ENCODE measurements at regions not wholly inside any gene's neighbourhood (a gene's known extent, or its start where the extent isn't known, plus 50 kb on each side); places are given as distances from the start of the nearest gene placed in this dataset.

DNA sequence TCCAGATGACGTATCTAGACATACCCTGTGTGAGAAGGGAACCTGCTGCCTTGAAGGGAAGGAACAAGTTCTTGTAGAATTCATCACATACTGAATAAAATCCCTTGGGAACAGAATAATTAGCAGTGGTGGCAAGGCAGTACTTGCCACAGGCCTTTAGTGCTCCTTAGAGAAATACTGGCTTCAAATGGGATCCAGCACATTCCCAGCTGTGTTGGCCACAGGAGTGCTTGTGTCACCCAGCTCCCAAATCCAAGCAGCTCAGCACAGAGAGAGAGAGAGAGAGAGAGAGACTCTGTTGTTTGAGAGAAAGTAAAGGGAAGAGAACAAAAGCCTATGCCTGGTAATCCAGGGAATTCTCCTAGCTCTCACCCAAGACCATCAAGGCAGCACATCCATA, 969.0 kb upstream of the ALCAM start:
- no peak for DNase-seq (ENCODE audit: extremely low spot score, unreplicated experiment)
- peaks cover 4% of the 10 kb centered on the region for H3K9me3 Mint-ChIP-seq (ENCODE audit: unreplicated experiment)
- peak overlapping the region; percentile 67 for H3K27ac Mint-ChIP-seq (ENCODE audit: unreplicated experiment)
- peaks cover 34% of the 10 kb centered on the region for H3K4me1 Mint-ChIP-seq (ENCODE audit: unreplicated experiment)
- H3K27me3 Mint-ChIP-seq (ENCODE audit: unreplicated experiment) = no peaks in the 10 kb centered on the region
- no peak for TF ChIP-seq CTCF (IDR thresholded peaks at IDR 0.05)
- no peaks in the 10 kb centered on the region for H3K36me3 Mint-ChIP-seq (ENCODE audit: unreplicated experiment)
- H3K4me3 Mint-ChIP-seq (ENCODE audit: unreplicated experiment) = no peak overlapping the region

DNA sequence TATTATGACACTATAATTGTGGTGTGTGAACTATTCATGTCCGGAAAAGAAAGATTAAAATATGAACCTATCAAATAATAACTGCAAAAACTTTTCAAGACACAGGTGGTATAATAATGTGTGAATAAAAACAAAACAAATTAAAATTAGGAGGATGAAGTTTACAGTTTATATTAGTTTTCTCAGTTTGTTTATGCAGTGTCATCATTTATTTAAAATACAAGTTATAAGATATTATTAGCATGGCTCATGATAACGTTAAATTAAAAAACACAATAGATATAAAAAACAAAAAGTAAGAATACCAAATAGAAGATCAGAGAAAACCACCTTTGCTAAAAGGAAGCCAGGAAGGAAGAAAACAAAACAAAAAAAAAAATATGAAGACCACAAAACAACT, 963.8 kb upstream of the ALCAM start:
- H3K4me1 Mint-ChIP-seq (ENCODE audit: unreplicated experiment) = peaks cover 6% of the 10 kb centered on the region
- TF ChIP-seq CTCF (IDR thresholded peaks at IDR 0.05) = no peak
- H3K4me3 Mint-ChIP-seq (ENCODE audit: unreplicated experiment) = no peak overlapping the region
- no peak for DNase-seq (ENCODE audit: extremely low spot score, unreplicated experiment)
- H3K27ac Mint-ChIP-seq (ENCODE audit: unreplicated experiment) = no peak overlapping the region
- no peaks in the 10 kb centered on the region for H3K27me3 Mint-ChIP-seq (ENCODE audit: unreplicated experiment)
- H3K36me3 Mint-ChIP-seq (ENCODE audit: unreplicated experiment) = peaks cover 6% of the 10 kb centered on the region
- H3K9me3 Mint-ChIP-seq (ENCODE audit: unreplicated experiment) = peaks cover 21% of the 10 kb centered on the region

DNA sequence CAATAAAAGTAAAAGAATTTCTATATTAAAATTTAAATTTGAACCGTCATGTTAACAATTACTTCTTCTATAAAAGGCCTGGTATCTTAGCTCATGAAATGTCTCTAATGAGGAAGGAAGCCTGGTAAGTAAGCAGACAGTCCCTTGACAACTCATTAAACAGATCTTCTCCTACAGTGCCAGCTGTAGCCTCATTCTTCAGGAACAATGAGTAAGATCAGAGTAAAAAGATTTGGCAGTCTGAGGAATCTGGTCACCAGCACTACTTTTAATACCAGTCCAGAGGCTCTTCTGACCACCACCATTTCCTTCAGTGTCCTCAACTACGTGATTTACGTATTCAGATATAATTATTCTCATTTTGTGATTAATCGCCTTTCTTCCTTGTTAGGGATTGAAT, 955.0 kb upstream of the ALCAM start:
- Mint-ChIP-seq H3K36me3 (ENCODE audit: unreplicated experiment) (no peaks in the 10 kb centered on the region), H3K9me3 (ENCODE audit: unreplicated experiment) (peaks cover 11% of the 10 kb centered on the region), H3K4me1 (ENCODE audit: unreplicated experiment) (no peaks in the 10 kb centered on the region), H3K27me3 (ENCODE audit: unreplicated experiment) (no peaks in the 10 kb centered on the region), H3K4me3 (ENCODE audit: unreplicated experiment) (no peak overlapping the region), H3K27ac (ENCODE audit: unreplicated experiment) (no peak overlapping the region)
- no peak for TF ChIP-seq CTCF (IDR thresholded peaks at IDR 0.05)
- DNase-seq (ENCODE audit: extremely low spot score, unreplicated experiment) = no peak

DNA sequence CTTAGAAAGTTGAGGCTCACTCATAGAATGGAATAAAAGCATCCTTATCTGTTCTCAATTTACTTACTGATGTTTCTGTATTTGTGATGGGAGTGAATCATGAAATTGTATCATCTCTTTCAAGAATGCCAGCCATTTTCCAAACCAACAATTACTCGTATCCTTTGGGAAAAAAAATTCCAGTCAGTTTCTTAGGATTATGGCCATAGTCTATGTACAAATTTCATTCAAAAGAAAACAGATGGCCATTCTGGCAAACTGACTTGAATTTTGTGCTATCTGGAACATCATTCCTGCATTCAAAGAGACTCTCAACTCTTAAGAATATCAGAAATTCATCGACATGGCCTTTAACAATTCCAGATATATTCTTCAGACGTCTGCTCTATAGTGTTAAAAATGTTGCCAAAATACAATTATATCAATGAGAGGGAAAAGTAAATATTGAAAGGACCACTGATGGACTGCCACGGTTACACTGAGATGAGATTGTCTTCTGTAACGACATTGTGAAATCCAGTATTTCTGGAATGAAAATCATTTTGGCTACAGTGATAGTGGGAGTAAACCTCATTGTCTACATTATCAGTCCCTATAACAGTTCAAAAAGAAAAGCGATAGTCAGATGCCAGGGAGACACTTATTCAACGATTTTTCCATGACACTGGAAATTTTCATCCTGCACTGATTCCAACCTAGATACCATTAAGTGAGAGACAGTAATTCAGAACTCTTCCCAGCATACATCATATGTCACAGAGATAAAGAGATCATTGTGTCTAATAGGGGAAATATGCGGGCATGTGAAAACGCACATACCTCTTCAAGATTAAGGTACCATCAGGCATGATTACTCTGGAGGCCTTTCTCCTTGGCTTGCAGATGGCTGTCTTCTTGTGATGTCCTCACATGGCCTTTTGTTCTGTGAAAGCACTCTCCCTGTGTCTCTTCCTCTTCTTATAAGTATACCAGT, 953.8 kb upstream of the ALCAM start:
- Mint-ChIP-seq H3K36me3 (ENCODE audit: unreplicated experiment) (no peaks in the 10 kb centered on the region), H3K27ac (ENCODE audit: unreplicated experiment) (no peak overlapping the region), H3K4me3 (ENCODE audit: unreplicated experiment) (no peak overlapping the region), H3K27me3 (ENCODE audit: unreplicated experiment) (no peaks in the 10 kb centered on the region), H3K4me1 (ENCODE audit: unreplicated experiment) (no peaks in the 10 kb centered on the region), H3K9me3 (ENCODE audit: unreplicated experiment) (peaks cover 4% of the 10 kb centered on the region)
- DNase-seq (ENCODE audit: extremely low spot score, unreplicated experiment) = no peak
- TF ChIP-seq CTCF (IDR thresholded peaks at IDR 0.05) = no peak

DNA sequence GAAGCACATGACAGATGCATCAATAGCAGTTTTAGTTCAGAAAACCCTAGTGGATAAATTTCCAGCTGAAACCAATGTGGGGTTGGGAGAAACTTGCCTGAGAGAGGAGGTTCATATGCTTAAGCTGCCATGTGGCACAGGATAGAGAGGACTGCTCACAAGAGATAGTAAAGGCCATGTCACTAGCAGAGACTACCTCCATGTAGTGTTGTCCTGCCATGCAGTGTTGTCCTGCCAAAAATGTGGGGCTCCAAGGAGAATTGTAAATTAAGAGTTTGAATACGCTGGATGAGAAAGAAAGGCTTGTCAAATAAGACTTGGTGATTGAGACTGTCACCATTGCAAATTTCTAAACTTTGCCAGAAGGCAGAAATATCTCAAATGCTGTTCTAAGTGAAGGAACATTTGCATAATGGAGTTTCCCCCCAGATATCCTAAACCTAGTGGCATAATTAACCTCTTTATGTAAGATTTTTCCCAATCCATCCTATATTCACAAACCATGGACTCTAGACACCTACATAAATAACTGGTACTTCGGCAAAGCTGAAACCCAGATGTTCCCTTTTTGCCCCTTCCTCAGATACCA, 938.3 kb upstream of the ALCAM start:
- H3K9me3 Mint-ChIP-seq (ENCODE audit: unreplicated experiment) = peaks cover 7% of the 10 kb centered on the region
- H3K27ac Mint-ChIP-seq (ENCODE audit: unreplicated experiment) = no peak overlapping the region
- H3K36me3 Mint-ChIP-seq (ENCODE audit: unreplicated experiment) = no peaks in the 10 kb centered on the region
- DNase-seq (ENCODE audit: extremely low spot score, unreplicated experiment) = no peak
- peaks cover 17% of the 10 kb centered on the region for H3K4me1 Mint-ChIP-seq (ENCODE audit: unreplicated experiment)
- no peak for TF ChIP-seq CTCF (IDR thresholded peaks at IDR 0.05)
- H3K27me3 Mint-ChIP-seq (ENCODE audit: unreplicated experiment) = no peaks in the 10 kb centered on the region
- H3K4me3 Mint-ChIP-seq (ENCODE audit: unreplicated experiment) = no peak overlapping the region
